ENCODE measurements at regions not wholly inside any gene's neighbourhood (a gene's known extent, or its start where the extent isn't known, plus 50 kb on each side); places are given as distances from the start of the nearest gene placed in this dataset.
A peak's percentile ranks its signal among the peaks of the same experiment; 100 is the strongest.
"Not testable (repeated sequence)": the region's sequence is repeated elsewhere in the genome, so short reads cannot be mapped to it uniquely, and the experiment has no call there.

DNA sequence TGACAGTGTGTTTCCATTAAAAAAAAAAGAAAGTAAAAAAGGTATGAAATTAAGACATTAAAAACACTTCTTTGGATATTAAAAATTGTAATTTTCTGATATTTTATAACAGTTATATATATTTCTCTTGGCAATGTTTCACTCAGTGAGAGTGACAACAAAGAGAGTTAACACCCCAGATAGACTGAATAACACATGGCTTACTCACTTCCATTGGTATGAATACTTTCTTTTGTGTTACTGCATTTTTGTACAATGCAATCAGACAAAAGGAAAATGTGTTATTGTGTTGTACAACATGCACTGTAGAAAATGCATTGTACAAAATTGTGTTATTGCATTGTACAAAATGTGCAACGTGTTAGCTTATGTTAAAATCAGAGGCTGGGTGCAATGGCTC, 676.6 kb upstream of the AMELY start:
- not testable (repeated sequence) for DNase-seq (ENCODE audit: low spot score)

- no peak for DNase-seq (ENCODE audit: low spot score)
Observed at GRCh38 chrY:7562541-7562940, 651.0 kb upstream of the AMELY start.

- peak; percentile 12 for DNase-seq (ENCODE audit: low spot score)
Observed at GRCh38 chrY:7557675-7558074, 646.1 kb upstream of the AMELY start.

- DNase-seq (ENCODE audit: low spot score) = no peak
Observed at GRCh38 chrY:7555006-7555405, 643.5 kb upstream of the AMELY start.

GRCh38 chrY:7545060-7545459, 633.5 kb upstream of the AMELY start:
- no peak for DNase-seq (ENCODE audit: low spot score)

GRCh38 chrY:7544172-7544770, 632.7 kb upstream of the AMELY start:
- no peak for DNase-seq (ENCODE audit: low spot score)

DNA sequence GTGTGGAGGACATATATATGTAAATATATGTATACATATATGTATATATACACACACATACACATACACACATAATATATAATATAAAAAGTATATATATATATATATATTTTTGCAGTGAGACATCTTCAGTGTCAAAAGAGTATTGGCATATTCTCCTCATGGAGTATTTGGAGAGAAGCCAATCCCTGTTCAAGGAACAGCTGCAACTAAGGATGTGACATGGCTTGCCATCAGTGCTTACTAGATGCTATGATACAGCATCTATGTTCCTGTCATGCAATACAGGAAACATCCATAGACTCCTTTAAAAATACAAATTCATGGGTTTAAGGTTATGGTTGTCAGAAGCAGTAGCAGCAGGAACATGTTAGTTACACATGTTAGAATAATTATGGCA, 632.0 kb upstream of the AMELY start:
- no peak for DNase-seq (ENCODE audit: low spot score)

DNA sequence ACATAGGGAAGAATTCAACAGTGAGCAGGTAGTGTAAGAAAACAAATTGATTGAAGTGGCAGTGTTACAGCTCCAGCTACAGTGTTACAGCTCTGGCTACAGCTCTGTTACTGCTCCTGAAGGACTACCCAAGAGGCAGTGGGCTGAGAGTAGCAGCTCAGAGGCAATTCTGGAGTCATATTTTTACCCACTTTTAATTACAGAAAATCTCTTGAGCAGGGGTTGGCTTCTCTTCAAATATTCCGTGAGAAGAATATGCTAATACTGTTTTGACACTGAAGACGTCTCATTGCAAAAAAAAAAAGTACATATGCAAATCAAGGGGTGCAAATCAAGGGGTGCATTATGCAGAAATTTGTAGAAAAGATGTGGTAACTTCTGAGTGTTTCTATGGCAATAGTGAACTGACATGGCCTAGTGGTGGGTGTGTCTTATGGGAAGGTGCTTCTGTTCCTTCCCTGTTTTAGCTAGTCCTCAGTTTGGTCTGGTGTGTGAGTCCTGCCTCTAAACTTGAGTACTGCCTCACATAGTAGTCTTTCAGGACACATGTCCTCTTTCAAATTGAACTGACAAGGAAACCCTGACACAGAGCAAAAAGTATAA, 630.8 kb upstream of the AMELY start:
- peak; percentile 1 for DNase-seq (ENCODE audit: low spot score)

DNA sequence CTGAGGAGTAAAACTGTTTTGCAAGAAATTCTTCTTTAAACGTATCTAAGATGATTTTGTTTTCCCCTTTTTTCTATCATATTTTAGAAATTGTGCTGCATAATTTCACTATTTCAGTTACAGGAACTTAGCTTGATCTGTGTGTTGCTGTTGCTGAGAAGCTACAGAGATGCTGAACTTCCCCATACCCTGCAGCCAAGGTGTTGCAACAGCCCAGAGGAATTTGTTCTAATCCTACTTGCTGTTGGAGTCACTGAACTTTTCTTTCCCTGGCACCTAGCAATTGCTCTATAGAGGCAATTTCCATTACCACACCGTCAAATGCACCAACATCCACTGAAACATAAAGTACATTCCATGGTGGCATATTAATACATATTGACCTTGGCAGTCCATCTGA, 617.8 kb upstream of the AMELY start:
- DNase-seq (ENCODE audit: low spot score) = no peak

DNA sequence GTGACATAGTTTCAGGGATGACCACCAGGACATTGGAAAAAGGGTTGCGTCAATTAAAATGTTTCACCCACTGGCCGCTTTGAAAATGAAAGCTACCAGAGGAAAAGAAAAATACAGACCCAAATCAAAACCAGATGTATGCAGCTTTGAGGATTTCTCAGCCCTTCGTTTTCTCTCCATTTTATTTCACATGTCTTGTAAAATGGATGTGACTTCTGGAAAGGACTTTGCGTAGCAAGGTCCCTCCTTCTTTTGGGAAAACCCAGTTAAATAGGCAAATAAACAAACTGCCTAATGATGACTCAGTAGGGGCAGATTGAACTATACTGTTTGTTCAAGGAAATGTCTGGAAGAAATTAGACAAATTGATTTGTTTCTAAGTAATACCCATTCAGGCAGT, 616.0 kb upstream of the AMELY start:
- DNase-seq (ENCODE audit: low spot score) = not testable (repeated sequence)

DNA sequence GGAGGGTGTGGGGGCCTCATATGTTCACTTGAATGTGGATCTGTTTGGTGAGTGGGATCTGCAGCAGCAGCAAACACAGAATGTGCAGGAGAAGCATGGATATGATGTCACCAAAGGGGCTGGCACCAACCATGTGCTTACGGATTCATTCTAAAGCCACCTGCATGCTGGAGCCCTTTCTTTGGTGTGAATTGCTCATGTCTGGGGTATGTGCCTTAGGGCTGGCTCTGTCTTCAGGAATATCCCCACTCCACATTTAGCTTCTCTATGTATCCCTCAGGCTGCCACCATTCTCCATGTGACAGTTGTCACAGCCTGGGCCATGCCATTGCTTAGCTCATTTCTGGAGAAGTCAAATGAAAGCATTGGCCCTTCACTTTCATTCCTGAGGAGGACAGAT, 606.8 kb upstream of the AMELY start:
- DNase-seq (ENCODE audit: low spot score) = no peak

DNA sequence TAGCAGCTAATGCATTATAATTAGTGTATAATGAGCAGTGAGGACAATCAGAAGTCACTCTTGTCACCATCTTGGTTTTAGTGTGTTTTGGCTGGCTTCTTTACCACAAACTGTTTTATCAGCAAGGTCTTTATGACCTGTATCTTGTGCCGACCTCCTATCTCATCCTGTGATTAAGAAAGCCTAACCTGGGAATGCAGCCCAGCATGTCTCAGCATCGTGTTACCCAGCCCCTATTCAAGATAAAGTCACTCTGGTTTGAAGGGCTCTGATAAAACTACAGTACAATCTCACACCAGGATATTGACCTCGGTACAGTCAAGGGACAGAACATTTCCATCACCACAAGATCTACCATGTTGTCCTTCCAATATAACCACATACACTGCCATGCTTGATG, 604.7 kb upstream of the AMELY start:
- DNase-seq (ENCODE audit: low spot score) = no peak

DNA sequence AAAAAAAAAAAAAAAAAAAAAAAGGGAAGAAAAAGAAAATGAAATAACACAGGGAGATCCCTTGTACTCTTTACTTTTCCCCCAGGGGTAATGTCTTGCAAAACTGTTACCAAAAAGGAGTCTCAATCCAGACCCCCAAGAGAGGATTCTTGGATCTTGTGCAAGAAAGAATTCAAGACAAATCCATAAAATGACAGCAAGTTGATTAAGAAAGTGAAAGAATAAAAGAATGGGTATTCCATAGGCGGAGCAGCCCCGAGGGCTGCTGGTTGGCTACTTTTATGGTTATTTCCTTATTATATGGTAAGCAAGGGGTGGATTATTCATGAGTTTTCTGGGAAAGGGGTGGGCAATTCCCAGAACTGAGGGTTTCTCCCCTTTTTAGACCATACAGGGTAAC, 604.3 kb upstream of the AMELY start:
- no peak for DNase-seq (ENCODE audit: low spot score)

GRCh38 chrY:7502896-7503295, 591.3 kb upstream of the AMELY start:
- DNase-seq (ENCODE audit: low spot score) = no peak

DNA sequence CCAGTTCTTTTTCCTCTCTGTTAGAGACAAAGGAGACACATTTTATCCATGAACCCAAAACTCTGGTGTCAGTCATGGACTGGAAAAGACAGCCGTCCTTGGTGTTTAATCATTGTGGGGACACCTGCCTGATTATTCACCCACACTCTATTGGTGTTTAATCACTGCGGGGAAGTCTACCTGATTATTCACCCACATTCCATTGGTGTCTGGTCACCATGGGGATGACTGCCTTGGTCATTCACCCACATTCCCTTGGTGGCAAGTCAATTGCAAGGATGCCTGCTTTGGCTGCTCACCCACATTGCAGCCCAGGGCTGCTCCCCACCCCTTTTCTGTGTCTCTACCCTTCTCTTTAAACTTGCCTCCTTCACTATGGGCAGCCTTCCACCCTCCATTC, 589.7 kb upstream of the AMELY start:
- DNase-seq (ENCODE audit: low spot score) = no peak

GRCh38 chrY:7496001-7496400, 584.4 kb upstream of the AMELY start:
- no peak for DNase-seq (ENCODE audit: low spot score)

DNA sequence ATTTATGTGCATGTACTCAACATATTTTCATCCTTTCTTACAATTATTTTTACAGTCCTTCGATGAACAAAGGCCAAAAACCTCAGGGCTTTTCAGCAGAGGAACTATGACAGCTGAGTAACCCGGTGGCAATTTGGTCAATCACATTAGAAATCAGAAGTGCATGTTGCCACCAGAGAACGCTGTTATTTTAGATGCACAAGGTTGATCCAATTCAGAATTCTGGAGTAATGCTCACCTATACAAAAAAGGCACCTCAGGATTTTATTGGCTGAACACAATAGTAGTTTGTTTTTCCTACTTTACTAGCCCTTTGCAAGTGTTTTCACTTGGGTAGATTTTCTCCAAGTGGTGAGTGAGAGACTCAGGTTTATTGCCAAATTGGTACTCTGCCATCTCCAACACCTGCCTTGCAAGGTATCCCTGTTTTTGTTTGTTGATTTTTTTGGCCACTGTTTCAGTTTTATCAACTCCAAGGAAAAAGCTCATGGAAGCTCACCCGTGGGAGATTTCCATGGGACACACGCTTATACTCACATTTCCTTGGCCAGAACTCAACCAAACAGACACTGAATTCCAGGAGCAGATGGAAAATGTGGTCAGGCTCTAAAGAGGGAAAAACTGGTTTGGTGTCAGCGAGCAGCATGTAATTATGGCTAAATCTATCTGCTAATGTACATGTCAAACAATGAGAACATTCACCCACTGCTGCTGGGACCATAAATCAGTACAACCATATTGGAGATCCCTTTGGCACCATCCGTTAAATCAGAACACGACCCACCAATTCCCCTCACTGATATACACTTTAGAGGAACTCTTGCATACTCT, 573.1 kb upstream of the AMELY start:
- DNase-seq (ENCODE audit: low spot score) = not testable (repeated sequence)

- DNase-seq (ENCODE audit: low spot score) = no peak
Observed at GRCh38 chrY:7471976-7472375, 560.4 kb upstream of the AMELY start.

GRCh38 chrY:7470037-7470436, 558.5 kb upstream of the AMELY start:
- DNase-seq (ENCODE audit: low spot score) = no peak

DNA sequence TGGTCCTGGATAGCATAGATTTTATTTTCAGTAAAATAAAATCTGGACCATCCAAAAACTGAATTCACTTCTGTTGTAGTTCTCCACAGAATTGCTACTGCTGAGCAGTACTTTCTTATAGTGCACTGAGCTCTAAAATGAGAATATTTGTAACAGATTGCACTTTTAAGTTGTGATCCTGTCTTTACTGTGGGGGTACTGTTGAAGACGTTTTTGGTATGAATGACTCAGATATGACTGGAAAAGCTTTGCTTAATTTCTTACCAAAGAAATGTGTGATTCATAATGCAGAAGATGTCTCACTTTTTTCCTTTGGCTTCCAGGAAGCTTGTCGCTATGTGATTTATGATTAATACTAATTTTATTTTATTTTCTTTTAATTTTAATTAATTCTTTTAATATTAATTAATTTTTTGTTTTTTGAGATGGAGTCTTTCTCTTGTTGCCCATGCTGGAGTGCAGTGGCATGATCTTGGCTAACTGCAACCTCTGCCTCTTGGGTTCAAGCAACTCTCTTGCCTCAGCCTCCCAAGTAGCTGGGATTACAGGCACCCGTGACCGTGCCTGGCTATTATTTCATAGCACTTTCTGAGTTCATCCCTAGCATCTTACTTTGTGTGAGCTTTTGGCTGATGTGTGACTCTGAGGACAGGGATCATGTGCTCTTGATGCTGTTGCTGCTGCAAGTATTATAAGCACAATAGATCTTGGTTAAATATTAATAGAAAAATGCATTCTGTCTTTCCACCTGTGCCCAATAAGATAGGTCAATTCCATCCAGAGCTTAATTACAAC, 557.6 kb upstream of the AMELY start:
- DNase-seq (ENCODE audit: low spot score) = no peak

DNA sequence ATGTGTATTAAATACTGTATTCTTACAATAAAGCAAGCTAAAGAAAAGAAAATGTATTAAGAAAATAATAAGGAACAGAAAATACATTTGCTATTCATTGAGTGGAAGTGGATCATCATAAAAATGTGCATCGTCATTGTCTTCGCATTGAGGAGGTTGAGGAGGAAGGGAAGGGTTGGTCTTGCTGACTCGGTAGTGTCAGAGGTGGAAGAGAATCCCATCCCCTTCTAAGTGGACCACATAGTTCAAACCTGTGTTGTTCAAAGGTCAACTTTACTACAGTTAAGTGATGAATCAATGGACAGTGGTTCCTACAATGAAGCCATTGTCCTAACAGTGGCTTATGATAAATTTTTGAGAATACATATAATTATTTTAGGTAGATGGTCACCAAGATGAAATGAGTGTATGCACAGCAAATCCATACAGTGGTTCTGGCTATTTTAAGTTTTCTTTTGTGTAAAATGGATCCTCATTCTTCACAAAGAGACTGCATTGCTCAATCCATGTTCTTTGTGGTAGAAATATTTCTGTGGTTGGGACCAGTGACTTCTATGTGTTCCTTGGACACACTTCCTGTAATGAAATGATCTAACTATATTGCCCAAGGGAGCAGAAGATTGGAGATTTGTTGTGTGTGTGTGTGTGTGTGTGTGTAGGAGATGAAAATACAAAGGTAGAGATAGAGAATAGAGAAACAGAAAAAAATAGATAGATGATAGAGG, 556.4 kb upstream of the AMELY start:
- no peak for DNase-seq (ENCODE audit: low spot score)

GRCh38 chrY:7465185-7465621, 553.7 kb upstream of the AMELY start:
- DNase-seq (ENCODE audit: low spot score) = no peak
